ENCODE measurements at regions not wholly inside any gene's neighbourhood (a gene's known extent, or its start where the extent isn't known, plus 50 kb on each side); places are given as distances from the start of the nearest gene placed in this dataset.

DNA sequence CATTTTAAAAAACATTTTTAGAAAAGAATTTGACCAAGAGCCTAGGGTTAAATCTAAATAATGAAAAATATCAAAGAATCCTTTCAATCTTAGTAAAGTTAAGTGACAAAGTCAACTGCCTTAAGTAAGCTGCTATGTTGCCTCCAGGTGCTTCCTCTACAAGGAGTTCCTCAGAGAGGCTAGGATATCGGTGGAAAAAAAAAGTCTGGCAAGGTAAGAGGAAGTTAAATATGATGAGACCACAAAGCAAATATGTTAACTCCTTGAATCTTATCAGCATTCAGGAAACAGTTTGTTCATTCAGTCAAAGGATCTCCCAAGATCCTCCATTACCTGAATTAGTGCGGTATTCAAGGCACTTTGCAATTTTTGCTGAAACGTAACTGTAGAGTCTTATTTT, 563.5 kb downstream of the PTPRC start:
- Histone ChIP-seq H3K36me3 (ENCODE audit: control insufficient read depth, insufficient read depth, low read length) (no peaks in the 10 kb centered on the region), H3K4me1 (ENCODE audit: control insufficient read depth, insufficient read depth, low read length) (no peaks in the 10 kb centered on the region), H3K9me3 (ENCODE audit: control insufficient read depth, low read length) (no peaks in the 10 kb centered on the region), H3K4me3 (ENCODE audit: low read length) (no peak overlapping the region), H3K27ac (ENCODE audit: low read depth, low read length) (no peak overlapping the region), H3K9ac (ENCODE audit: extremely low read depth, low read length, poor library complexity, severe bottlenecking) (no peak overlapping the region), H3K27me3 (ENCODE audit: control insufficient read depth, insufficient read depth, low read length, poor library complexity, severe bottlenecking) (no peaks in the 10 kb centered on the region)
- DNase-seq, result no peak
- H3K9me3 Mint-ChIP-seq, result no peaks in the 10 kb centered on the region
- TF ChIP-seq, protein P1, sequence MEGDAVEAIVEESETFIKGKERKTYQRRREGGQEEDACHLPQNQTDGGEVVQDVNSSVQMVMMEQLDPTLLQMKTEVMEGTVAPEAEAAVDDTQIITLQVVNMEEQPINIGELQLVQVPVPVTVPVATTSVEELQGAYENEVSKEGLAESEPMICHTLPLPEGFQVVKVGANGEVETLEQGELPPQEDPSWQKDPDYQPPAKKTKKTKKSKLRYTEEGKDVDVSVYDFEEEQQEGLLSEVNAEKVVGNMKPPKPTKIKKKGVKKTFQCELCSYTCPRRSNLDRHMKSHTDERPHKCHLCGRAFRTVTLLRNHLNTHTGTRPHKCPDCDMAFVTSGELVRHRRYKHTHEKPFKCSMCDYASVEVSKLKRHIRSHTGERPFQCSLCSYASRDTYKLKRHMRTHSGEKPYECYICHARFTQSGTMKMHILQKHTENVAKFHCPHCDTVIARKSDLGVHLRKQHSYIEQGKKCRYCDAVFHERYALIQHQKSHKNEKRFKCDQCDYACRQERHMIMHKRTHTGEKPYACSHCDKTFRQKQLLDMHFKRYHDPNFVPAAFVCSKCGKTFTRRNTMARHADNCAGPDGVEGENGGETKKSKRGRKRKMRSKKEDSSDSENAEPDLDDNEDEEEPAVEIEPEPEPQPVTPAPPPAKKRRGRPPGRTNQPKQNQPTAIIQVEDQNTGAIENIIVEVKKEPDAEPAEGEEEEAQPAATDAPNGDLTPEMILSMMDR (conservative IDR thresholded peaks at IDR 0.05), result no peak
- H3K36me3 Mint-ChIP-seq (ENCODE audit: low read depth), result no peaks in the 10 kb centered on the region
- no peaks in the 10 kb centered on the region for H3K4me1 Mint-ChIP-seq
- H3K4me3 Mint-ChIP-seq, result no peak overlapping the region
- H3K27ac Mint-ChIP-seq, result no peak overlapping the region
- WGBS, 2 experiments (ENCODE audit: insufficient coverage in 1 of 2, insufficient read length in 1 of 2), result 71 to 82% methylated on average over 3 of the region's 3 CpGs
- H3K27me3 Mint-ChIP-seq (ENCODE audit: insufficient read depth), result no peaks in the 10 kb centered on the region

DNA sequence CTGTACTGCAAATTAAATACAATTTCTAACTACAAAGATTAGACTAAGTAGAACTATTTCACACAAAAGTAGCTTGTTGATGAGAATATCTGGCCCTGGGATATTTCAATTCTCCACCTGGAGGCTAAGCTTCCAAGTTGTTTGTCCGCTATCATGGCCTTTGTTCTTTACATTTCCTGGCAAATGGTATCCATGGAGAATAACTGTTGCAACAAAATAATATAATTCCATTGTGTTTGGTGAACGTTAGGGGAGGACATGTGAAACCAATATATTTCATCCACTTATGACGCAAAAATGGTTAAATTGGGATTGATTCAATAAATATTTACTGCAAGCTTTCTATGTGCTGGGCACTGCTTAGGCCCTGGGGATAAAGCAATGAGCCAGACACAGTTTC, 565.4 kb downstream of the PTPRC start:
- Histone ChIP-seq H3K4me3 (ENCODE audit: low read length) (no peak overlapping the region), H3K9me3 (ENCODE audit: control insufficient read depth, low read length) (no peaks in the 10 kb centered on the region), H3K27me3 (ENCODE audit: control insufficient read depth, insufficient read depth, low read length, poor library complexity, severe bottlenecking) (no peaks in the 10 kb centered on the region), H3K36me3 (ENCODE audit: control insufficient read depth, insufficient read depth, low read length) (no peaks in the 10 kb centered on the region), H3K27ac (ENCODE audit: low read depth, low read length) (no peak overlapping the region), H3K4me1 (ENCODE audit: control insufficient read depth, insufficient read depth, low read length) (no peaks in the 10 kb centered on the region), H3K9ac (ENCODE audit: extremely low read depth, low read length, poor library complexity, severe bottlenecking) (no peak overlapping the region)
- no peak overlapping the region for H3K27ac Mint-ChIP-seq
- H3K4me1 Mint-ChIP-seq, result no peaks in the 10 kb centered on the region
- TF ChIP-seq, protein P1 (conservative IDR thresholded peaks at IDR 0.05), result no peak
- no peaks in the 10 kb centered on the region for H3K27me3 Mint-ChIP-seq (ENCODE audit: insufficient read depth)
- no peak for DNase-seq
- no peaks in the 10 kb centered on the region for H3K9me3 Mint-ChIP-seq
- no peak overlapping the region for H3K4me3 Mint-ChIP-seq
- H3K36me3 Mint-ChIP-seq (ENCODE audit: low read depth), result no peaks in the 10 kb centered on the region
- 96% methylated on average over 3 of the region's 3 CpGs; no CpG with 5 or more reads in 1 of the 2 experiments for WGBS, 2 experiments (ENCODE audit: insufficient coverage in 1 of 2, insufficient read length in 1 of 2)

DNA sequence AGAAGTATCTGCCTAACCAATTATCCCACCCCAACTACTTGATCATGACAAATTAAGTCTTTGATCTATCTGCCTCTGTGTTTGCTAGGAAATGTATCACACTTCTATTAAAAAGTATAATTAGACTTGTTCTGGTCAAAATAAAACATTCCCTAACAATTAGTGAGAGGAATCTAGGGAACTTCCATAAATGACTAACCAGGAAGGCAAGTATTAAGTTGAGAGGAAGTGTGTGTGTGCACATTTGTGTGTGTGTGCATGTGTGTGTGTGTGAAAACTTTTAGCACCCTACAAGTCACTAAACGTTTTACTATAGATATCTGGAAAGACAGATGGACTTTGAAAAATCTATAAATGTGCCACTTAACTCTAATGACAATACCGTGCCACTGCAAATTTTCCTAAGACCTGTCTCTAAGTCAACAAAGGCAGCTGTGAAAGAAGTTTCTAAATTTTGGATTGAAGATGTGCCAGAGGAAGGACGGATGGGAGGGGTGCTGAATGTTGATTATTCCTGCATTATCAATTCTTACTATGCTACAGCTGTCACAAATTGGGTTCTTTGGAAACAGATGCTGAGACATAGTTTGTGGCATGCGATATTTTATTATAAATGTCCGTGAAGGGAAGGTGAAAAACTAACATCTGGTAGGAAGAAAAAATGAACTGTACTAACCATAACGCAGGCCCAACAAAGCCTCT, 567.1 kb downstream of the PTPRC start:
- Mint-ChIP-seq H3K27me3 (ENCODE audit: insufficient read depth) (no peaks in the 10 kb centered on the region), H3K4me3 (no peak overlapping the region), H3K9me3 (no peaks in the 10 kb centered on the region), H3K36me3 (ENCODE audit: low read depth) (no peaks in the 10 kb centered on the region), H3K4me1 (no peaks in the 10 kb centered on the region), H3K27ac (no peak overlapping the region)
- no peak overlapping the region for H3K4me3 ChIP-seq (ENCODE audit: low read length)
- TF ChIP-seq, protein P1 (conservative IDR thresholded peaks at IDR 0.05), result no peak
- WGBS, 2 experiments (ENCODE audit: insufficient coverage in 1 of 2, insufficient read length in 1 of 2), result 94% methylated on average over 4 to 6 of the region's 6 CpGs
- H3K36me3 ChIP-seq (ENCODE audit: control insufficient read depth, insufficient read depth, low read length), result no peaks in the 10 kb centered on the region
- H3K27me3 ChIP-seq (ENCODE audit: control insufficient read depth, insufficient read depth, low read length, poor library complexity, severe bottlenecking), result no peaks in the 10 kb centered on the region
- H3K27ac ChIP-seq (ENCODE audit: low read depth, low read length), result no peak overlapping the region
- no peaks in the 10 kb centered on the region for H3K9me3 ChIP-seq (ENCODE audit: control insufficient read depth, low read length)
- DNase-seq, result no peak
- no peaks in the 10 kb centered on the region for H3K4me1 ChIP-seq (ENCODE audit: control insufficient read depth, insufficient read depth, low read length)
- H3K9ac ChIP-seq (ENCODE audit: extremely low read depth, low read length, poor library complexity, severe bottlenecking), result no peak overlapping the region

Data from endodermal cell (in vitro differentiated cells).